Islet of Langerhans (tissue), 1 donor: ENCODE measurements at regions not wholly inside any gene's neighbourhood (a gene's known extent, or its start where the extent isn't known, plus 50 kb on each side); places are given as distances from the start of the nearest gene placed in this dataset.
"Not testable (repeated sequence)": the region's sequence is repeated elsewhere in the genome, so short reads cannot be mapped to it uniquely, and the experiment has no call there.

Experiments
- FAIRE-seq: peaks from one replicate; lab custom pipeline; 2011; peaks lifted over from hg19 to GRCh38; lab: Jason Lieb, UNC

GRCh38 chrX:39677585-39677977, 420.2 kb downstream of the BCOR start:
- FAIRE-seq: no peak

DNA sequence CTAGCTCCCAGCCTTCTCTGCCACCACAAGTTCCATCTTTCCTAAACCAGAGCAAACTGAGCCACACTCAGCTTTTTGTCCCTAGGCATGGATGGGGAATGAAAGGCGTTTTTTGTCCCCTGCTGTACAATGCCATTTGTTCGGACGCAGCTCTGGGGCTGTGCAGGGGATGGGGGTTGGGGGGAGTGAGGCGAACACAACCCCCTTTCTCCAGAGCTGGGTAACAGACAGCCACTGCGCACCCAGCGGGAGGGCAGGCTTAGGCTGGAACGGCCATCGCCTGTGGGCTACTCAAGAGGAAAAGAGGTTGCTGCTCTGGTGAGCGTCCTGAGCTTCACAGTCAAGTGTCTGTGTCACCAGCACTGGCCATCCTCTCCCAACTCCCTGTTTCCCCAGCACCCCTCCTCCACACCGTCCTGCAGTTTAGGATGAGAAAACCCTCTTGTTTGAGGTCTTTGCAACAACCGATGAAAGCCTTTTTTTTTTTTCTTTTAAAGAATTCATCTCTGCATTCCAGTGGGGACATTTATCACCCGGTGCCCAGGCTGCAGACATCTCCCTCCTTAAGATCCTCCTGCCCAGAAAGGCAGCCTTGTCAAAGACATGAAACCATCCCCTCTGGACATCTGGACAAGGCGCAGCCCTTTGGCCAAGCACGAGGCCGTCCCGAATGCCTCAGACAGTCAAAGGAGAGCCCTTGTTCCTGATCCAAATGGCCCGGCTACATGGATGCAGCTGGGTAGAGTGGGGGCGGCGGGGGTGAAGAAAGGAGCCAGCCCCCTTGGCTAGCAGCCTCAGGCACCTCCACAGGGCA, 419.6 kb downstream of the BCOR start:
- FAIRE-seq: no peak

DNA sequence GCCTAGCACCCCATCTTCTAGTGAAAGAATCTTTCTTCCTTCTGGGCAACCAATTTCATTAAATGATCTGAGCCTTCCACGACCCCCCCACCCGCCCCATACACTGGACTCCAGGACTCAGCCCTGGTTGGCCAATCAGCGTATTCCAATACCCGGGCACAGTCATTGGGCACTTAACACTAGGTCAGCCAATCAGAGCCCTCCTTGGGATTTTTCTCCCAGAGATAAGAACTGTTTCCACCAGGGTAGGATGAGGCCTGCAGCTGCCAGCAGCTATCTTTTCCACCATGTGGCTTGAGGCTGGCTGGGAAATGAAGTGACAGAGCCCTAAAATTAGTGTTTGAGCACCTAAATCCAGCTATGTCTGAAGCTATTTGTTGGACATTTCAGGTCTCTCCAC, 418.8 kb downstream of the BCOR start:
- FAIRE-seq: no peak

GRCh38 chrX:39679497-39680157, 418.1 kb downstream of the BCOR start:
- FAIRE-seq: no peak

DNA sequence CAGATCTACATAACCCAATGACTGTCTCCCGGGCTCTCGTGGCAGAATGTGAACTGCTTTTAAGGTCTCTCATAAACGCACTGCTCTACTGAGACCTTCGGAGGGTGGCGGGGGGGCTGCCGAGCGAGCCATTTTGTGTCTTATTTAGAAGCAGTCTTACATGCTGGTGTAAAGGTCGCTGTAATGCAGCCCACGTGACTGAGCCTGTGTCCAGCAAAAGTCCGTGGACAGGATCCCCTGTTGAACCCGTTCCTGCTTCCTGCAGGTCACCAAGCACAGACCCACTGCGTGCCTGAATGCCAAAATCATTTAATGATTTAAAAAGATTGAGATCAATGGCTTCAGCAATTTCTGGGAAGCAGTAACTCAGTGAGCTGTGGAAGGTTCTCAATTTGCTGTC, 415.9 kb downstream of the BCOR start:
- no peak for FAIRE-seq

DNA sequence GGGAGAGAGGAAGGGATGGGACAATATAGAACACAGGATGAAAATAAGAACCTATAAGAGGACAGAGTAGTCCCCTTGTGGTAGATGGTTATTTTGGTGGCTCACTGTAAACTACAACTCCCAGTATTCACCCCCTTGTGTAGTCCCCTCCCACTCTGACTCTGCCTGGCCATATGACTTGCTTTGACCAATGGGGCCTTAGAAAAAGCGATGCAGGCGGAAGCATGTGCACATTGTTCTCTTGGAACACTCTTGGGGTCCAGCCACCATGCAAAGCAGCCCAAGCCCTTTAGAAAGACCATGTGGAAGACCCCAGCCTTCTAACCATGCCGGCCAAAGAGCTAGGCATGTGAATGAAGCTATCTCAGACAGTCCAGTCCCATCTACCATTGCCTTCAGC, 415.0 kb downstream of the BCOR start:
- no peak for FAIRE-seq

DNA sequence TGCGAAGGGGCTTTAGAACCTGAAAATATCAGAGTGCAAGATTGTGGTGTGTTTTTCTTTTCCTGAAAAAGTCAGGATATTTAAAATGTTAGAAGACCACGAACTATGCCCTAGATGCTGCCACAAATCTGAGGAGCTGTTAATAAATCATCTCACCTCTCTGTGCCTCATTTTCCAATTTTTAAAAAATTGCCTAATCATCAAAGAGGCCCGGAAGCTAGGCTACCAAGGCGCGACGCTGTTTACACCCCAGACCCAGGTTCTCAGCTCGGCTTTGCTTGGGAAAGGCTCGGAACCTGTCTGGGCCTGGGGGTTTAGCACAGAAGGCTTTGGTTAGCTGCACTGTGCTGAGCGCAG, 409.6 kb downstream of the BCOR start:
- no peak for FAIRE-seq

GRCh38 chrX:39688576-39689375, 409.0 kb downstream of the BCOR start:
- no peak for FAIRE-seq

DNA sequence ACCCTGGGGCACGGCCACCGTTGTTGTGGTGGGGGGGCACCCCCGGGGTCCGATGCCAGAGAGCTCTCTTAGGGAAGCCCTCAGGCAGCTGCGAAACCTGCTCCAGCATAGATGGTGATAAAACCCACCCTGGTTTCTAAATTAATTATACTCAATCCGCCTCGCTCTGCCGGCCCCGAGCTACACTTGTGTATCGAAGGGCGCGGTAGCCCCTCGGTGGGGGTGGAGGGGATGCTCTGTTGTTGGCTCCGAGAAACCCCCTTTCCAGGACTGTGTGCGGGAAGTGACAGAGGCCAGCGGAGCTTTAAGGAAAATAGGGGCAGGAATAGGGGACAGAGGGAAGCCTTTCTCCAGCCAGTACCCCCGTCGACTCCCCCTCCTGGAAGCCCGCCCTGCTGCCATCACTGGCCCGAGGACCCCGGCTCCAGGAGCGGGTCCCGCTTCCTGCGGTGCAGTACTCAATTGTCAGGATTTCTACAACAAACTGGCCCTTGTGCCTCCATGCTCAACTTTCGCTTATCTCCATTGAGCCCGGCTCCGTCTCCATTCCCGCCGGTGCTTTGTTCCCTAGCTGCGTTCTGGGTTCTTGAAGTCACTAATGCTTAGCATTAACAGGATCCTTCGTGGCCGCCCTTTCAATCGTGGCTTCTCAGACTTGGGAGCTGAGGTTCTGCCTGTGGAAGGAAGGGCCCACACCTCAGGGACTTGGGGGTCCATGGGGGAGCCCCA, 408.2 kb downstream of the BCOR start:
- no peak for FAIRE-seq

DNA sequence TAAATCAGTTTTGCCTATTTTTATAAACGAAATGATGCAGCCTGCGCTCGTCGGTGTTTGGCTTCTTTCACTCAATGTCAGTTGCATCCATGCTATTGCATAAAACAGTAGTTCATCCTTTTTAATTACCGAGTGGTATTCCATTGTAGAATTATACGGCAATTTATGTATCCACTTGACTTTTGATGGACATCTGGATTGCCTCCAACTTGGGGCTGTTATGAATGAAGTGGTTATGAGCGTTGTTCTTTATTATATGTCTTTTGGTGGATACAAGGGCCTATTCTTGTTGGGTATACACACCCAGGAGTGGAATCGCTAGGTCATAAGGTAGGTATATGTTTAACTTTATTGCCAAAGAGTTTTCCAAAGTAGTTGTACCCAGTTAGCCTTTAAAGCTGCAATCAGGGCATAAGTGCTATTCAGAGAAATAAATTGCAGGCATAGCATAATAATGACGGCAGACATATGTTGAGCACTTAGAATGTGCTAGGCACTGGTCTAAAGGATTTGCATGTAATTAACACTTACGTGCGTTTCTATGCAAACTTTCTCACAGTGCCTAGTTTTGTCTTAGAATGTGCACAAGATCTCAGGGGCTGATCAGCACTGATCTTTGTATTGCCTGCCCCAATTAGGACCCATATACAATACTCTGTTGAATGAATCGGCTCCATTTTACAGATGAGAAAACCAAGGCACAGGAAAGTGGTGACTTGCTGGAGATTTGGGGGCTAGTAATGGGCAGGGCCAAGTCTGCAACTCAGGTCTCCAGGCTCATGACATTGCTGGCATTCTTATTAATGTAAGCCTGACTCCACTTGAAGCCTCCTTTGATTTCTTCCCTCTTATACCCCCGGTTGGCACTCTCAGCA, 407.0 kb downstream of the BCOR start:
- FAIRE-seq: no peak

GRCh38 chrX:39691724-39692123, 406.0 kb downstream of the BCOR start:
- FAIRE-seq: no peak

- no peak for FAIRE-seq
Observed at GRCh38 chrX:39692796-39693195, 405.0 kb downstream of the BCOR start.

DNA sequence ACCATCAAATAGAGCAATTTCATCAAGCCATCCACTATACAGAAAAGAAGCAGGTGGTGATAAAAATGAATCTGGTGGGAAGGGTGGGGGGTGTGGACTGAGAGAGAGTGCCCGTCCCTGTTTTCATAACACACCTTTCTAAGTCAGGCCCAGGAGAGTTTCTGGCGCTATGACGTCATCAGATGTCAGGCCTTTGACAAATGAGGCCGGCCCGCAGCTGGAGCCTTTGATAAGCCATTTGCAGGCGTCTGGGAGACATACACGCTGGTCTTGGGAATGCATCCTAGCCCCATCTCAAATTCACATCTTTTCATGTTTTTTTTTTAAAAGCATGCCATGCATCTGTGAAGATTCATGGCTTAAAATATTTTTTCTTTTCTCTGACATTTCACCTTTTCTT, 404.5 kb downstream of the BCOR start:
- no peak for FAIRE-seq

GRCh38 chrX:39702636-39703035, 395.1 kb downstream of the BCOR start:
- FAIRE-seq: not testable (repeated sequence)

GRCh38 chrX:39703307-39703706, 394.5 kb downstream of the BCOR start:
- FAIRE-seq: no peak

DNA sequence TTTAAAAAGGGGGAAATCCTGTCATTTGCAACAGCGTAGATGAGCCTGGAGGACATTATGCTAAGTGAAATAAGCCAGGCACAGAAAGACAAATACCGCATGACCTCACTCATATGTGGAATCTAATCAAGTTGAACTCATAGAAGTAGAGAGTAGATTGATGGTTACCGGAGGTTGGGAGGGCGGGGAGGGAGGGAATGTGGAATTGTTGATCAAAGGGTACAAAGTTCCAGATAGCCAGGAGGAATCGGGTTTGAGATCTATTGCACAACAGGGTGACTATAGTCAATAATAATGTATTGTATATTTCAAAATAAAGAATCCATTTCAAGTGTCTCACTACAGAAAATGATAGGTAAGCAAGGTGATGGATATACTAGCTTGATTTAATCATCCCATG, 393.2 kb downstream of the BCOR start:
- no peak for FAIRE-seq

DNA sequence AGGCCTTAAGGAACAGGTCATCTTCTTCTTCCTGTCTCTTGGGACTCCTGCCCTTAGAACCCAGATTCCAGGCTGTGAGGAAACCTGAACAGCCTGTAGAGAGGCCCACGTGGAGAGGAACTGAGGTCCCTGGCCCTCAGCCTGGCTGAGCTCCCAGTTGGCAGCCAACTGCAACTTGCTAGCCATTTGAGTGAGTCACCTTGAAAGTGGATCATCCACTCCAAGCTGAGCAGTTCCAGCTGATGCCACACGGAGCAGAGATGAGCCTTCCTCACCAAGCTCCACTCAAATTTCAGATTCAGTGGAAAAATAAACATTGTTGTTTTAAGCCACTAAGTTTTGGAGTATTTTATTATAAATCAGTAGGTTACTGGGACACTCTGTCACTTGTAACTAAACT, 392.5 kb downstream of the BCOR start:
- FAIRE-seq: peak; percentile 98

DNA sequence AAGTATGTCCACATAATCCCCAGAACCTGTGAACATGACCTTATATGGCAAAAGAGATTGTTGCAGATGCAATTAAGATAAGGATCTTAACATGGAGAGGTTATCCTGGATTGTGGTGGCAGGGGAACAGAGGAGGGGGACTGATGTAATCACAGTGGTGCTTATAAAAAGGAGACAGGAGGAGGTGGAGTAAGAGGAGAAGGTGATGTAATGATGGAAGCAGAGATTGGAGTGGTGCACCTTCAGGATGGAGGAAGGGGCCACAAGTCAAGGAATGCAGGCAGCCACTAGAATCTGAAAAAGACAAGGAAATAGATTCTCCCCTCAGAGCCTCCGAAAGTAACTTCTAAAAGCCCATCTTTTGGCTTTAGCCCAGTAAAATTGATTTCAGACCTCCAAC, 388.4 kb downstream of the BCOR start:
- FAIRE-seq: no peak

DNA sequence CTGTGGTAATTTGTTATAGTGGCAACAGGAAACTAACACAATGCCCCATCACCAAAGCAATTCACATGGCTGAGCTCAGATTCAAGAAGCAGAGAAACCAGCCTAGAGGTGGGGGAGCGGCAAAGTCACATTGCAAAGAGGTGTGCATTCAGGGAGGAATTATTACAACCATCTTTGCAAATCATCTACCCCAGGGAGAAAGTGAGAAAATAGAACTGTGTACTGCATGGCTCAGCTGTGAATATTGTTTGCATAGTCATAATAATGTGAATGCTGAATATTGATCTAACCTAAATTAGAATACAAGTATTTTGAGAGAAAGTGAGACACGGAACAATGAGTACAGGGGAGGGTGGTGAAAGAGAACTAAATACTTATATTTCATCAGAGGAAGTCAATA, 387.9 kb downstream of the BCOR start:
- no peak for FAIRE-seq

GRCh38 chrX:39710776-39711175, 387.0 kb downstream of the BCOR start:
- FAIRE-seq: no peak

DNA sequence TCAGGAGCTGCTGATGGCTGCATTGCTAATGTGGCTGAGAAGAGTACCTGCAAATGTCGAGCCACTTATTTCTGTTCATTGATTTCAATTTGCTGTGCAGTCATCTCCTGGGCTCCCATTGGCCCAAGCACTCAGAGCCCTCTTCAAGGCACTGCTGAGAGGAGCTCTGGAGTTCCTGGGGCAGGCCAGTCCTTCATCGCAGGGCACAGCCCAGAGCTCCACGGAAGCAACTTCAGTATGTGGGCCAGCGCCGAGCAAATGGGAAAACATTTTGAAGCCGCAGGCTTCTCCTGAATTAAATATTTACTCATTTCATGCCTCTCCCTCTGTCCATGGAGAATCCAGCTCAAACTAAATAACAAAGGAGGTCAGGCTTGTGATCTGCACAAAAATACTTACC, 383.3 kb downstream of the BCOR start:
- no peak for FAIRE-seq

DNA sequence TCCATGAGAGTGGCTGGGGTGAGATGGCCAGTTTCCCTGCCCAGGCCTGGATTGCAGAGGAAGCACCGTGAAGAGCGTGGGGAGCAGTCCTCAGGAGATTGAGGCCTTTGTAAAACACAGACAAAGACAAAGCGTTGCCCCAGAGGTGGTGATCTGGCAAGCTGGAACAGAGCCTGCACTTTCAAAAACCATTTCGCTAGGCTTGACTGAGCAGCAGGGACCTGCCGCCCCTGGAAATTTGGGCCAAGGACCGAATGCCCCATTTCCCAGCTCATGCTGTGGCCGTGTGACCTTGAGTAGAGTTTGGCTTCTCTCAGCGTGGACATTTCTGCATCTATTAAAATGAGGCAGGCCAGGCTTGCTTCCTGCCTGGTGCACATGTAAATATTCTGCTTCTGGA, 381.4 kb downstream of the BCOR start:
- no peak for FAIRE-seq
